B cell (primary cell): ENCODE measurements at regions not wholly inside any gene's neighbourhood (a gene's known extent, or its start where the extent isn't known, plus 50 kb on each side); places are given as distances from the start of the nearest gene placed in this dataset.

Experiments used
- ATAC-seq: fragments of 200-7000 bp; cut with Tn5 transposase; one replicate; pipeline ENCODE4 v1.10.0; 2021; ENCODE audit warnings: low read depth, mild to moderate bottlenecking, moderate number of reproducible peaks, moderate library complexity
- CTCF ChIA-PET: fragments of 350-600 bp; sonication (Branson Sonifier 250); formaldehyde crosslinking; loops from one replicate; lab custom pipeline; 2021; ENCODE audit warnings: antibody characterized with exemption, inconsistent platforms; lab: Charles Lee
- POLR2A ChIA-PET: fragments of 350-600 bp; sonication (Branson Sonifier 250); formaldehyde crosslinking; loops from one replicate; lab custom pipeline; 2021; ENCODE audit warnings: antibody characterized with exemption; lab: Charles Lee
- DNase-seq: peaks from one replicate; pipeline ENCODE4 v3.0.0; 2013
- H2AFZ ChIP-seq: 2 replicates; pipeline ENCODE4 v1.6.1; 2012; ENCODE audit warnings: mild to moderate bottlenecking, low read depth, low read length; ENCODE audit not compliant: insufficient read depth, poor library complexity, severe bottlenecking
- H3K27ac ChIP-seq, 2 donors: 1 replicate in 1 of 2; 2 replicates in 1 of 2; pipeline ENCODE4 v1.5.1; 2012 to 2013; ENCODE audit warnings: low read length in 2 of 2, mild to moderate bottlenecking in 2 of 2, moderate library complexity in 1 of 2
- H3K27me3 ChIP-seq, 4 experiments: fragments of 200-600 bp in 1 of 4; sonication (generic) in 1 of 4; replicated peaks in 1 of 4; 1 replicate in 2 of 4; 2 replicates in 2 of 4; pipeline versions ENCODE4 v1.6.1 to v1.7.0; 2013 to 2016; ENCODE audit warnings: low read length in 3 of 4, mild to moderate bottlenecking in 2 of 4, mixed read lengths in 1 of 4, moderate library complexity in 1 of 4; ENCODE audit not compliant: insufficient read depth in 4 of 4, control insufficient read depth in 3 of 4; ENCODE audit errors: control extremely low read depth in 1 of 4
- H3K36me3 ChIP-seq, 2 experiments: replicated peaks in 1 of 2; 1 replicate in 1 of 2; 2 replicates in 1 of 2; pipeline versions ENCODE4 v1.6.1 to v1.7.1; 2013; ENCODE audit warnings: low read length in 1 of 2; ENCODE audit not compliant: insufficient read depth in 2 of 2, control insufficient read depth in 1 of 2; ENCODE audit errors: control extremely low read depth in 1 of 2, extremely low read depth in 1 of 2
- H3K4me1 ChIP-seq, 2 donors: fragments of 200-600 bp in 1 of 2; sonication (generic) in 1 of 2; 1 replicate in 1 of 2; 2 replicates in 1 of 2; pipeline versions ENCODE4 v1.5.1 to v1.6.1; 2013 to 2017; ENCODE audit warnings: low read length in 2 of 2; ENCODE audit not compliant: control insufficient read depth in 2 of 2, insufficient read depth in 2 of 2
- H3K4me2 ChIP-seq: replicated peaks from 2 replicates; pipeline ENCODE3; 2012; ENCODE audit warnings: mild to moderate bottlenecking, low read depth, low read length; ENCODE audit not compliant: poor library complexity, severe bottlenecking
- H3K4me3 ChIP-seq, 5 experiments: fragments of 200-600 bp in 1 of 5; sonication (generic) in 1 of 5; 1 replicate in 3 of 5; 2 replicates in 2 of 5; pipeline versions ENCODE4 v1.5.1 to v1.7.0; 2011 to 2016; ENCODE audit warnings: low read length in 4 of 5, mild to moderate bottlenecking in 4 of 5, low read depth in 2 of 5, control low read depth in 1 of 5, moderate library complexity in 1 of 5; ENCODE audit not compliant: insufficient read depth in 1 of 5; ENCODE audit errors: control extremely low read depth in 1 of 5, extremely low read depth in 1 of 5
- H3K79me2 ChIP-seq: fragments of 200-600 bp; sonication (generic); one replicate; pipeline ENCODE4 v1.6.0; 2016; ENCODE audit warnings: low read length; ENCODE audit not compliant: control insufficient read depth, insufficient read depth
- H3K9ac ChIP-seq: fragments of 200-600 bp; sonication (generic); 2 replicates; pipeline ENCODE4 v1.6.1; 2017; ENCODE audit warnings: mild to moderate bottlenecking, low read length, moderate library complexity
- H3K9me3 ChIP-seq, 3 donors: one replicate each; pipeline versions ENCODE4 v1.6.1 to v1.7.1; 2013; ENCODE audit warnings: low read length in 2 of 3; ENCODE audit not compliant: control insufficient read depth in 2 of 3, insufficient read depth in 1 of 3; ENCODE audit errors: control extremely low read depth in 1 of 3
- H4K20me1 ChIP-seq: 2 replicates; pipeline ENCODE4 v1.6.0; 2012; ENCODE audit warnings: mild to moderate bottlenecking, low read length; ENCODE audit not compliant: insufficient read depth, control insufficient read depth, poor library complexity, severe bottlenecking
- H3K27ac Mint-ChIP-seq: one replicate; pipeline ENCODE4 v1.8.0; 2021; ENCODE audit warnings: mixed read lengths
- H3K27me3 Mint-ChIP-seq: one replicate; pipeline ENCODE4 v1.8.0; 2021; ENCODE audit warnings: mixed read lengths
- H3K4me1 Mint-ChIP-seq: one replicate; pipeline ENCODE4 v1.8.0; 2021; ENCODE audit warnings: mixed read lengths
- H3K4me3 Mint-ChIP-seq: one replicate; pipeline ENCODE4 v1.8.0; 2021; ENCODE audit warnings: mixed read lengths
- H3K9me3 Mint-ChIP-seq: one replicate; pipeline ENCODE4 v1.8.0; 2022; ENCODE audit warnings: mixed read lengths; ENCODE audit not compliant: insufficient read depth
- CTCF ChIP-seq: fragments of 200-600 bp; IDR thresholded peaks from one replicate; pipeline ENCODE4 v1.8.0; 2022; ENCODE audit warnings: antibody characterized with exemption, mild to moderate bottlenecking
- EZH2 ChIP-seq: IDR thresholded peaks from 2 replicates; pipeline ENCODE4 v1.6.1; 2012; ENCODE audit warnings: borderline replicate concordance, low read depth, mild to moderate bottlenecking, moderate library complexity, low read length; ENCODE audit not compliant: insufficient read depth, poor library complexity, severe bottlenecking
- WGBS: methylation state at CpG from one replicate; pipeline ENCODE4 v1.1.5; 2013; ENCODE audit warnings: missing lambda C conversion rate; ENCODE audit not compliant: insufficient coverage; 5-methylcytosine and 5-hydroxymethylcytosine counted together
- intact Hi-C: fragments of 100-400 bp; cut with micrococcal nuclease; formaldehyde crosslinking; loops from one replicate; pipeline ENCODE4 v1.10.0; 2022

DNA sequence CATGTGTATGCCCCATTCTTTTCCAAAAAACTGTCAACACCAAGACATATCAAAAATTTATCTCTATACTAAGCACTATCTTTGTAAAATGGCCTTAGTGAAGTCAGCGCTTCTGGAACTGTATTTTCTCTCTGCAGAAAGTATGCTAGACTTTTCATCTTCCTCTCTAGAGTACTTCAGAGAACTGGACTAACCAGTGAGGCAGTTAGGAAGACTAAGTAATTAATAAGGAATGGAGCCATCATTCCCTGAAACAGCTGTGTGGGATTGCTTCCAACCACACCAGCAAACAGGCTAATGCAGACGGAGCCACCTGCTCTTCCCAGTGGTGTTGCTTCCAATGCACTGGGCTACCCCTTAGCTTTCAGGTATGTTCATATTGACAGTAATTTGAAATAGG lies 169.1 kb upstream of the FUT9 start:
- no peaks in the 10 kb centered on the region for H3K27me3 ChIP-seq
- no peaks in the 10 kb centered on the region for H3K9me3 ChIP-seq
- H3K4me2 ChIP-seq: no peak overlapping the region
- WGBS: no CpG with 5 or more reads among the region's 2 CpGs
- Mint-ChIP-seq H3K27me3 (no peaks in the 10 kb centered on the region), H3K4me3 (no peak overlapping the region), H3K4me1 (no peaks in the 10 kb centered on the region), H3K27ac (no peak overlapping the region), H3K9me3 (no peaks in the 10 kb centered on the region)
- no peaks in the 10 kb centered on the region for H3K36me3 ChIP-seq
- H4K20me1 ChIP-seq: no peaks in the 10 kb centered on the region
- H3K4me1 ChIP-seq: no peaks in the 10 kb centered on the region
- DNase-seq: no peak
- no peaks in the 10 kb centered on the region for H3K79me2 ChIP-seq
- H2AFZ ChIP-seq: no peak overlapping the region
- TF ChIP-seq EZH2 (no peak), CTCF (no peak)
- H3K4me3 ChIP-seq: no peak overlapping the region
- intact Hi-C loops: no loop called here
- no peak overlapping the region for H3K9ac ChIP-seq
- ChIA-PET POLR2A (no interaction called here), CTCF (no interaction called here)
- no peak for ATAC-seq
- no peak overlapping the region for H3K27ac ChIP-seq

DNA sequence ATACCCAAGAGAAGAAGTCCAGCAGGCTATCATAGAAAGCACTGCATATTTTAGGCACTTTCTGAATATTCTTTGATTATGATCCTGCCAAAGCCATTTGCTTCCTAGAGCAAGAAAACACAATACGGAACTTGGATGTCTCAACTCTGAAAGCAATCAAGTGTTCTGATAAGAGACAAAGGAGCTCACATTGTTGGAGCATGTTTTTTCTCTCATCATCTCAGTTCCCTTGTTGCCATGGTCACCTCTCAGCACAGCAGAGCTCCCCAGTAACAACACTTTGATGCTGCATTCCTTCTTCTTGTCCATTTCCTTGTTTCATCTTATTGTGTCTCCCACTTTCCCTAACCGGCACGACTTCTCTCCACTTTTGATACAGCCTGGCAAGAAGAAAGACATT lies 168.7 kb upstream of the FUT9 start:
- Mint-ChIP-seq H3K27me3 (no peaks in the 10 kb centered on the region), H3K4me1 (no peaks in the 10 kb centered on the region), H3K27ac (no peak overlapping the region), H3K9me3 (no peaks in the 10 kb centered on the region), H3K4me3 (no peak overlapping the region)
- no peak for TF ChIP-seq EZH2
- TF ChIP-seq CTCF: no peak
- Histone ChIP-seq H3K27me3 (no peaks in the 10 kb centered on the region), H3K36me3 (no peaks in the 10 kb centered on the region), H3K4me1 (no peaks in the 10 kb centered on the region), H2AFZ (no peak overlapping the region), H4K20me1 (no peaks in the 10 kb centered on the region), H3K4me3 (no peak overlapping the region), H3K4me2 (no peak overlapping the region), H3K9ac (no peak overlapping the region), H3K27ac (no peak overlapping the region), H3K9me3 (no peaks in the 10 kb centered on the region), H3K79me2 (no peaks in the 10 kb centered on the region)
- WGBS: 100% methylated on average over 1 of the region's 3 CpGs
- ChIA-PET CTCF (no interaction called here), POLR2A (no interaction called here)
- ATAC-seq: no peak
- intact Hi-C loops: no loop called here
- DNase-seq: no peak
